Spinal cord (tissue), 9 donors: ENCODE measurements at regions not wholly inside any gene's neighbourhood (a gene's known extent, or its start where the extent isn't known, plus 50 kb on each side); places are given as distances from the start of the nearest gene placed in this dataset.
"Not testable (repeated sequence)": the region's sequence is repeated elsewhere in the genome, so short reads cannot be mapped to it uniquely, and the experiment has no call there.

Experiments used
- DNase-seq, 6 donors: peaks; one replicate each; pipeline versions ENCODE4 v3.0.0 to v3.0.0-alpha.2; 2013 to 2015; ENCODE audit warnings: low spot score in 6 of 6, low read depth in 4 of 6
- H3K27ac ChIP-seq: one replicate; pipeline ENCODE4 v1.5.1; 2013; ENCODE audit warnings: low read depth, low read length, control low read depth
- H3K27me3 ChIP-seq: one replicate; pipeline ENCODE4 v1.6.1; 2013; ENCODE audit warnings: low read length; ENCODE audit not compliant: control insufficient read depth, insufficient read depth
- H3K36me3 ChIP-seq: one replicate; pipeline ENCODE4 v1.6.1; 2013; ENCODE audit warnings: low read length; ENCODE audit not compliant: control insufficient read depth, insufficient read depth
- H3K4me1 ChIP-seq: one replicate; pipeline ENCODE4 v1.6.1; 2013; ENCODE audit warnings: low read length; ENCODE audit not compliant: control insufficient read depth, insufficient read depth
- H3K4me3 ChIP-seq: one replicate; pipeline ENCODE4 v1.5.1; 2013; ENCODE audit warnings: low read depth, low read length, control low read depth
- H3K9me3 ChIP-seq: one replicate; pipeline ENCODE4 v1.6.1; 2013; ENCODE audit warnings: low read length; ENCODE audit not compliant: control insufficient read depth, insufficient read depth
- WGBS: methylation state at CpG from one replicate; pipeline ENCODE4 v1.1.5; 2013; ENCODE audit warnings: missing lambda C conversion rate; ENCODE audit not compliant: insufficient coverage; 5-methylcytosine and 5-hydroxymethylcytosine counted together
- donor health status: healthy.

DNA sequence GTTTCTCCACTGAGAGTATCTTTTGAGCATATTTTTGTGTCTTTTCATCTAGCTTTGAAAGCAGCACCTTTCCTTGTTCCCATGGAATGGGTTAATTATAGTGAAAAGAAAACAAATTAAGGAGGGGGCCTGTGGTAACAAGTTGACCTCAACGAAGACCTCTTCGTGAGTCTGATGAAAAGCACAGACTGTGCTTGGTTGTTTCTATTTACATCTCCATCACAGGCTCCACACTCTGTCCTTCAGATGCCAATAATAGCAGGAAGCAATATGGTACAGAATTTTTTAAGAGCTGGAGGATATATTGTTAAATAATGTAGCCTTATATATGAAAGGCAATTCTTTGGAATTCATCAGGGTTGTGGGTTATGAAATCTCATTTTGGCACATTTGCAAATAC lies 366.7 kb upstream of the OR4C13 start:
- WGBS, result no CpG with 5 or more reads among the region's 2 CpGs
- not testable (repeated sequence) for H3K4me1 ChIP-seq, H3K27me3 ChIP-seq, H3K27ac ChIP-seq, DNase-seq, H3K4me3 ChIP-seq, H3K36me3 ChIP-seq, H3K9me3 ChIP-seq

DNA sequence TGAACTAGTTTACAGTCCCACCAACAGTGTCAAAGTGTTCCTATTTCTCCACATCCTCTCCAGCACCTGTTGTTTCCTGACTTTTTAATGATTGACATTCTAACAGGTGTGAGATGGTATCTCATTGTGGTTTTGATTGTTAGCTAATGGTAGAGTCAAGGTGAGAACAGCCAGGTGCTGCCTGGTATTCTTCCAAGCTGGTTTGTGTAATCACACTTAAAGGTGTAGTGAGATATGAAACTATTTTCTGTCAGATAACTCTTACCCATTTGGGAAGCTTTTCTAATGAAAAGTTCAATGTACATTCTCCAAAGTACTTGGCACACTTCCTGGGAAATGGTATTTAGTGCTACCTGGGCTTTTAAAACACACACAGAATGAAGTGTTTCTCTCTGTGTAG lies 343.3 kb upstream of the OR4C13 start:
- not testable (repeated sequence) for H3K4me3 ChIP-seq, H3K4me1 ChIP-seq, H3K27ac ChIP-seq, H3K36me3 ChIP-seq, H3K9me3 ChIP-seq, H3K27me3 ChIP-seq, DNase-seq

DNA sequence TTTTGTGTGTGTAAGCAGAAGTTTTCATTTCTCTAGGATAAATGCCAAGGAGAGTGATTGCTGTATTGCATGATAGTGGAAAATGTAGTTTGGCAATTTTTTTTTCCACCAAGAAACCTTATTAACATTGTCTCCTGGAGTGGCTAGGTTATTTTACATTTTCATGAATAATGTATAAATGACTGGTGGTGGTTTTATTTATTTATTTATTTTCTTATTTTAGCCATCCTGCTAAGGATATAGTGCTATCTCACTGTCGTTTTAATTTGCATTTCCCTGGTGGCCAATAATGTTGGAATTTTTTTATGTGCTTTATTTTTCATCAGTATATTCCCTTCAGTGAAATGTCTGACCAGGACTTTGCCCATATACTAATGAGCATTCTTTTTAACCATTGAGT lies 328.3 kb upstream of the OR4C13 start:
- WGBS, result no CpG with 5 or more reads among the region's 1 CpG
- not testable (repeated sequence) for H3K27me3 ChIP-seq, H3K4me3 ChIP-seq, H3K4me1 ChIP-seq, DNase-seq, H3K27ac ChIP-seq, H3K9me3 ChIP-seq, H3K36me3 ChIP-seq

DNA sequence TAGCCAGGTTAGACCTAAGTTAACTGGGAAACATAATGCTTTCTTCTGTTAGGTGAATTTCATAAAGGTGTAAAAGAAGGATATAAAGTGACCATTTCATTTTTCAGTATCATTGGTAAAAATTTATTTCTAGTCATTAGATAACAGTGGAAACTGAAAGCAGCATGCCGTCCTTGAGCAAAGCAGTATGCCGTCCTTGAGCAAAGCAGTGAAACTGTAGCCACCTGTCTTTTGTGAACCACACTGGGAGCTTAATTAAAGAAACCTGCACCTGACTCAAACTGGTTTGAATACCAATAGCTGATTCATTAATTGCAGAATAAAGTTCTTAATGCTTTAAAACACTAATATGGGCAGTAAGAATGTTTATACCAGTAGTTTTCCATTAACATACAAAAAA lies 281.5 kb upstream of the OR4C13 start:
- not testable (repeated sequence) for H3K4me3 ChIP-seq, H3K27me3 ChIP-seq, DNase-seq, H3K4me1 ChIP-seq, H3K27ac ChIP-seq, H3K36me3 ChIP-seq, H3K9me3 ChIP-seq
- 60% methylated on average over 1 of the region's 2 CpGs for WGBS

DNA sequence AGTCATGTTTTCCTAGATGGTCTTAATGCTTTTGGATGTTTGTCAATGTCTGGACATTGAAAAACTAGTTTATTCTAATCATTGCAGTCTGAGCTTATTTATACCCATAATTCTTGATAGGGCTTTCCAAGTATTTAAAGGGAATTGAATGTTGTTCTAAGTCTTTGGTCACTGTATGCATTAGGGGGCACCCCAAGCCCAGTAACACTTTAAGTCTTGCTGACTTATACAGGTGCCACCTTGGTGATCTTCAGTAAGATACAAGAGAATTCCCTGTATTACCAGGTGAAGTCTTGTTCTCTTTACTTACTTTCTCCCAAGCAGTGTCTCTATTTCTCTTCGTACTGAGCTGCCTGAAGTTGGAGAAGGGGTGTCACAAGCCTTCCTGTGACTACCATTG lies 250.1 kb upstream of the OR4C13 start:
- not testable (repeated sequence) for H3K4me3 ChIP-seq, H3K27ac ChIP-seq, DNase-seq, H3K36me3 ChIP-seq, H3K27me3 ChIP-seq, H3K4me1 ChIP-seq
- H3K9me3 ChIP-seq, result peaks cover 10% of the 10 kb centered on the region
- no CpG with 5 or more reads among the region's 1 CpG for WGBS

DNA sequence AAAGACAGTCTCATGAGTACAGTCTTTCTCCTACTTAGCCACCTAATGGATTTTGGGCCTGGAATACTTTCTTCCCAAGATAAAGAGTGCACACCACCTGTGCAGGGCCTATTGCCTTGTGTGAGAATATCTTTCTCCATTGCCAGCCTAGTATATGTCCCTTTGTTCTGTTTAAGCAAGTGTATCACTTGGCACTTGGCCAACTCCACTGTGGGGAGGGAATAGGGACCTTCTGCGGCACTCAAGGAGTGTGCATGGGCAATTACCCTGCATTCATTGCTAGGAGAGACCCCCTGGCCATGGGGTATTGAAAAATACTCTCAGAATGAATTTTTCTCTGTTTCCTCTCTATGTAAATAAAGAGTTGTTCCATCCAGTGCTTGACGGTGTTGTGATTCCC lies 201.7 kb upstream of the OR4C13 start:
- WGBS, result 60% methylated on average over 1 of the region's 2 CpGs

DNA sequence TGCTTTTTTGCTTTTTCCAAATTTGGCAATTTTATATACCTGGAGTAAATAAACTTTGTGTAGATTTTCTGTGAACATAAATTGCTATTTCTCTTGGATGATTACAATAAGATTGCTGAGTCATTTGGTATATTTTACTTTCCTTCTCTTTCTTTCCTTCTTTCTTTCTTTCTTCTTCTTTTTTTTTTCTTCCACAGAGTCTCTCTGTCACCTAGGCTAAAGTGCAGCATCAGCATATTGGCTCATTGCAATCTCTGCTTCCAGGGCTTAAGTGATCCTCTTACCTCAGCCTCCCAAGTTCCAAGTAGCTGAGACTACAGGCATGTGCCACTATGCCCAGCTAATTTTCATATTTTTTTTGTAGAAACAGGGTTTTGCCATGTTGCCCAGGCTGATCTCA lies 201.2 kb upstream of the OR4C13 start:
- H3K27ac ChIP-seq, H3K27me3 ChIP-seq, DNase-seq: not testable (repeated sequence)

More for the DNA sequence above, 201.7 kb upstream of the OR4C13 start:
- not testable (repeated sequence) for H3K9me3 ChIP-seq, H3K27me3 ChIP-seq, H3K27ac ChIP-seq, H3K4me3 ChIP-seq, H3K4me1 ChIP-seq, H3K36me3 ChIP-seq, DNase-seq

DNA sequence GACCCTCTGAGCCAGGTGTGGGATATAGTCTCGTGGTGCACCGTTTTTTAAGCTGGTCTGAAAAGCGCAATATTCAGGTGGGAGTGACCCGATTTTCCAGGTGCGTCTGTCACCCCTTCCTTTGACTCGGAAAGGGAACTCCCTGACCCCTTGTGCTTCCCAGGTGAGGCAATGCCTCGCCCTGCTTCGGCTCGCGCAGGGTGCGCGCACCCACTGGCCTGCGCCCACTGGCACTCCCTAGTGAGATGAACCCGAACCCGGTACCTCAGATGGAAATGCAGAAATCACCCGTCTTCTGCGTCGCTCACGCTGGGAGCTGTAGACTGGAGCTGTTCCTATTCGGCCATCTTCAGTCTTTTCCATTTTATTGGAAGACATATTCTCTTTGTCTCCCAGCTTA lies 171.4 kb upstream of the OR4C13 start:
- H3K4me3 ChIP-seq, H3K9me3 ChIP-seq, H3K27me3 ChIP-seq, H3K36me3 ChIP-seq, DNase-seq, H3K27ac ChIP-seq, H3K4me1 ChIP-seq: not testable (repeated sequence)
- WGBS, result 89% methylated on average over 7 of the region's 20 CpGs

More for the DNA sequence above, 201.2 kb upstream of the OR4C13 start:
- not testable (repeated sequence) for H3K9me3 ChIP-seq, H3K4me1 ChIP-seq, H3K36me3 ChIP-seq, H3K4me3 ChIP-seq

DNA sequence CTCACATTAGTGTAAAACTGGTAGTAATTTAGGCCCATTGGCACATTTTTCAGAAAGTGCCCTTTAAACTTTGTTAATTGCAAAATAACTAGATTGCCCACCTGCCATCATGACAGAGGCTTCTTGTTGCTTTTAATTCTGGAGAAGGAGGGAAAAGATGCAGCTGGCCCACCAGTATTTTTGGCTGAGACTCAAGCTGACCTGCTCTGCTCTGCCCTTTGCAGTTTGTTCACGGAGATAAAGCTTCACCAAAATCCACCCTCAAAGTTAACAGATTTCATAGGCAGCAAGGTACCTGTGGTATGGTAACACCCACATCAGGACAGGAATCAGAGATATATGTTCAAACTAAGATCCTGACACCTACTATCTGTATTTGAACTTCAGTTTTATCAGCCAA lies 170.2 kb upstream of the OR4C13 start:
- not testable (repeated sequence) for H3K4me1 ChIP-seq, DNase-seq, H3K4me3 ChIP-seq, H3K36me3 ChIP-seq, H3K27ac ChIP-seq, H3K27me3 ChIP-seq, H3K9me3 ChIP-seq
- WGBS, result no CpG with 5 or more reads among the region's 1 CpG

DNA sequence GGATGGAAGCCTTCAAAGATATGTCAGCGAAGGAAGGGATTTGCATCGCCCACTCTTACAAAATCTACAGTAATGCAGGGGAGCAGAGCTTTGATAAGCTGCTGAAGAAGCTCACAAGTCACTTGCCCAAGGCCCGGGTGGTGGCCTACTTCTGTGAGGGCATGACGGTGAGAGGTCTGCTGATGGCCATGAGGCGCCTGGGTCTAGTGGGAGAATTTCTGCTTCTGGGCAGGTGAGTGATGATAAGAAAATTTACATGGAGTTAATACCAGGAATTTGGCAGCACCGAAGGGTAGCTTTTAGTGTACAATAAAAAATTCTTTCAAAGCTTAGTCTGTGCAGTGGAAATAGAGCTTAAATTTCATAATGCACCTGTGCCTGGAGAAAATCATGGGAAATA lies 168.3 kb upstream of the OR4C13 start:
- not testable (repeated sequence) for H3K36me3 ChIP-seq, H3K4me1 ChIP-seq, DNase-seq, H3K27me3 ChIP-seq, H3K9me3 ChIP-seq, H3K4me3 ChIP-seq, H3K27ac ChIP-seq
- 89% methylated on average over 4 of the region's 6 CpGs for WGBS

DNA sequence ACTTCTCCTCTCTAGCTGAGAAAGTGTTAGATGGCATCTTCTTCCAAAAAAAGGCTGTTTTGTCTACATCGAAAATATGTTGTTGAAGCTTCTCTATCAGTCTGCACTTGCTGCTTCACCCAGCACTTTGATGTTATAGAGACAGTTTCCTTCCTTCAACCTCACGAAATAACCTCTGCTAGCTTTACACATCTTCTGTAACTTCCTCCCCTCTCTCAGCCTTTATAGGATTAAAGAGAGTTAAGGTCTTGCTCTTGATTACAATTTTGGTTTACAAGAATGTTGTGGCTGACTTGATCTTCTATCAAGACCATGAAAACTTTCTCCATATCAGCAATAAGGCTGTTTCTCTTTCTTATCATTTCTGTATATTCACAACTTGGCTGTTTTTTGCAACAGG lies 162.4 kb upstream of the OR4C13 start:
- not testable (repeated sequence) for H3K27me3 ChIP-seq, H3K36me3 ChIP-seq, H3K27ac ChIP-seq, H3K9me3 ChIP-seq, DNase-seq, H3K4me3 ChIP-seq, H3K4me1 ChIP-seq
- WGBS, result 43% methylated on average over 1 of the region's 2 CpGs
